ENCODE measurements at regions not wholly inside any gene's neighbourhood (a gene's known extent, or its start where the extent isn't known, plus 50 kb on each side); places are given as distances from the start of the nearest gene placed in this dataset.

- TF ChIP-seq POLR2A (IDR thresholded peaks at IDR 0.05) (no peak), CTCF (IDR thresholded peaks at IDR 0.05) (no peak)
Observed at GRCh38 chr7:121486590-121486989, 90.5 kb upstream of the FAM3C start.

Measured in Peyer's patch (tissue), 4 donors.